HL-60/S4 treated with retinoic acid at 250 ng/mL for 4 days and 3 days (cell line): ENCODE measurements at regions not wholly inside any gene's neighbourhood (a gene's known extent, or its start where the extent isn't known, plus 50 kb on each side); places are given as distances from the start of the nearest gene placed in this dataset.
"Not testable (repeated sequence)": the region's sequence is repeated elsewhere in the genome, so short reads cannot be mapped to it uniquely, and the experiment has no call there.

Experiments
- in situ Hi-C: fragments of 300-500 bp; cut with MboI; formaldehyde crosslinking; loops from 2 replicates; pipeline ENCODE4 v1.7.0; 2022; ENCODE audit warnings: low sequenced_read_pairs

DNA sequence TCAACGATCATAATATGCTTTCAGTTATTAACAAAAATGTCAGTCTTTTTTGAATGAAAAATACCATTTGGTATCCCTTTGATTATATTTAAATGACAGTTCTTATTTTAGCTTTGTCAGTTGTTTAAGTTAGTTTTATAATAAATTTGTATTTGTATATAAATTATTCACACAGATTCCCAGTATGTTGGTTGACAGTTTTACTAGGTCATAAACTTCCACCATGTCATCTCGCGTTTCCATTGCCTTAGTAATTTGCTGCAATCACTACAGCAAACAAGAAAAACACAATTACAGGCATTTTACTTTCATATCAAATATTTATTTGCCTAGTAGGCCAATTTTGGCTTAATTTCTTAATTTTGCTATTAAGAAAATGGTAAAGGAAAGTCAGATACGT is 109.6 kb upstream of the ANK2 start:
- in situ Hi-C loops: no loop called here

DNA sequence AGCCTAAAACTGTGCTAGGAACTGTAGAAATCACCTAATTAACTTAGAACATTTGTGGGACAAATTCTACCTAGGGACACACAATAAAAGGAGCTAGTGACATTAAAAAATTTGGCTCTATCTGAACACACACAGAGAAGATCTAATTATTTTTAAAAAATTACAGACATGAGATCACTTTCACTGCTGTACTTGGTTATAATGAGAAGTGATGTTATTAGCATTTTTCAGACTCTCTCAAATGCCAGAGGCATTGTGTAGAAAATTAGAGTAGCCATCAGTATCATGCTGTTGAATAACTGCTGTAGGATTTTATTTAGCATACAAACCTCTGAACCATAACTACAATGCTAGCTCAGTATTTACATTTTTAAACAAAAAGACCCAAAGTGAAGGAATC is 109.1 kb upstream of the ANK2 start:
- in situ Hi-C loops: no loop called here

DNA sequence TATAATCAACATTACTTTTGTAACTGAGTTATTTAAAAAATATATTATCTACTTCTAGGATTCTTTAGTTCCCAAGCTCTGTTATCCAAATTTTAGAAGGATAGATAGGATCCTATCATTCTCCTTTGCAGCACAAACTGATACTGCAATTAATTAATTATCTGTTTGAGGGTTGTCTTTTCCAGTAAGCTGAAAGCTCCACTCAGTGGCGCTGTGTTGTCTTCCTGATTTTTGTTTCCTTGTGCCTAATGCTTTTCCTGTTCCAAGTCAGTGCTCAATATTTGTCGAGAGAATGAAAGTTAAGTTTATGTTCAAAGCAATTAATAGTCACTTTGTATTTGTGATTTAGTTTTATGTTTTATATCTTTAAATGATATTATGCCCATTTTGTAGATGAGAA is 107.4 kb upstream of the ANK2 start:
- in situ Hi-C loops: no loop called here

GRCh38 chr4:112942997-112943396 is 106.5 kb upstream of the ANK2 start:
- in situ Hi-C loops: no loop called here

DNA sequence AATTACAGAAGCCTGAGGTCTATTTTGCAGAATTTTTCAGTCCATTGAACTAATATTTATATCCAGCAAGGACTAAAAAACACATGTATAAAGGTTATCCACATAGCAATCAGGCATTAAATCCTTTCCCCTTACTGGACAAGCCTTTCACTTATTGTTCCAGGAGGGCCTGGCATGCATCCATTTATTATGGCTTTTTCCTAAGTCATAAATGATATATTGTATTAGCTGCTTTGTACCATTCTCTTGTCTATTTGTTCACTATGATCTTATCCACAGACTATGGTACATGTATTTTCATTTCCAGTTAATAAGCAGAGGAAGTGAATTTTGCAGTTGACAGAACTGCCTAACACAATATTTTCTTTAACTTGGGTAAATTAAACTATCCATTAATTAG is 105.4 kb upstream of the ANK2 start:
- in situ Hi-C loops: no loop called here

- in situ Hi-C loops: no loop called here
Measured at GRCh38 chr4:112946127-112946526, 103.3 kb upstream of the ANK2 start.

DNA sequence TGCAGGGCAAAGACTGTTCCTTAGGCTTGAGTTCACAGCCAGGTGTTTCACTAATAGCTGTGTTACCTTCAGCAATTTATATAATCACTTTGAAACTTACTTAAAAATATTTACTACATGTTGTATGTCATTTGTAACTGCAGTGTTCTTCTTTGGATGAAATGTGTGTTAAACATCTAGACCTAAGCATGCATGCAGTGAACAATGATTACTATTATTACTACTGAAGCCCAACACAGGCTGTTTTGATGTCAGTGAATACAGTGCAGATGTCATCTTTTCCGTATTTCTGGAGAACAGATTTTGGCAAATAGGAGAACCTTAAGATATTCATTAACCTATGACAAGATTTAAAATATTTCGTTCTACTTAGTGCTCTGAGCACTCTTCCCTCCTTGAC is 101.8 kb upstream of the ANK2 start:
- in situ Hi-C loops: no loop called here

DNA sequence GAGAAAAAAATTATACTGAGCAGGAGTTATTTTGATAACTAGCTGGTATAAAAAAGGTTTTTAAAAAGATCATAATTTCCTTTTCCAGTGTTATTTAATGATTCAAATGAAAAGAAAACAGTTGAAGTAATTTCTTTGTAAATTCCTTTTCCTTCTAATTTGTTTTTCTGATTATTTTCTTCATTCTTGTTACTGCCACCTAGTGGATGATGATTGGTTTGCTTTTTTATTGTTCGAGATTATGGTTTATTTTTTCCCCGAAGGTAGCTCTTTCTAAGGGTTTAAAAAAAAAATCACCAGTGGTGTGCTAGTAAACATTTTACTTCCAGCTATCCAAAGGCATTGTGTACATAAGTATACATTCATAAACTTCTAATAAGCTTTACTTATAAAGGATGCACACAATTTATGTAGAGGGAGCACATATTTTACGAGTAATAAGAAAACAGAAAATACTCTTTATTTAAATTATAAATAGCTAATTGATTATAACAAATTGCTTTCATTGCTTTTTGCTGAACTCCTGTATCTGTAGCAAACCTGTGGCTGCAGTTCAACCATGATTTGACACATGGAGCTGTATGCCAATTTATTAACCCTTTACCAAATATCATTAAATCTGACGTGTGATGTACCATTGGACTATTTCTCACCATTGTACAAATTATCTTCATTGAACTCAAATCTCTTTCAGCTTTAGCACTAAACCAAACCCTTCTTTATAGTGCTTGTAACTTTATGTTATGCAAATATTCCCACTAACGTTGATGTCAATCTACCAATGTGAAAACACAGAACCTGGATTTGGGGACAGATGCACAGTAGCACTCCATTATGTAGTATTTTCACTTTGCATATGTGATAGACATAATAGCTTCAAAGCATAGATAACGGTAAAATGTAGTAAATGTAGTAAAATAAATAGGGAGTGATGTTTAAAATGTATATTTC is 97.8 kb upstream of the ANK2 start:
- in situ Hi-C loops: no loop called here

GRCh38 chr4:112952313-112952700 is 97.1 kb upstream of the ANK2 start:
- in situ Hi-C loops: no loop called here

- in situ Hi-C loops: no loop called here
Measured at GRCh38 chr4:112953262-112953661, 96.2 kb upstream of the ANK2 start.

GRCh38 chr4:112954286-112954685 is 95.2 kb upstream of the ANK2 start:
- in situ Hi-C loops: no loop called here

- in situ Hi-C loops: no loop called here
Measured at GRCh38 chr4:112956484-112956896, 93.0 kb upstream of the ANK2 start.

- in situ Hi-C loops: not testable (repeated sequence)
Measured at GRCh38 chr4:112957764-112958163, 91.7 kb upstream of the ANK2 start.

- in situ Hi-C loops: no loop called here
Measured at GRCh38 chr4:112966701-112967488, 82.6 kb upstream of the ANK2 start.

GRCh38 chr4:112968451-112969159 is 80.8 kb upstream of the ANK2 start:
- in situ Hi-C loops: no loop called here

DNA sequence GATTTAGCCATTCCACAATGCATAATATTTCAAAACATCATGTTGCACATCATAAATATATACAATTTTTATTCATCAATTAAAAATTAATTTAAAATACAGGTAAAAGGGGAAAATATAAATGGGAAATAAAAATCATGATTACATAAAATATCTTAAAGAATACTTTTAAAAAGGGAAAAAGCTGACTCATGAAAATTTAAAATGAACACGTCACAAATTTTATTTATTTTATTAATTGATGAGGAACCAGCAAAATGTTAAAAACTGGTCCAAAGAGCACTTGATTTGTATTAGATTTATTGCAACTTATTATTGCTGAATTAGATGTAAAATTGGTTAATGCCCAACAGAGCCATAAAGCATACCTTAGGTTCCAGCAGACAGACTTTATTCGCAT is 78.5 kb upstream of the ANK2 start:
- in situ Hi-C loops: no loop called here

DNA sequence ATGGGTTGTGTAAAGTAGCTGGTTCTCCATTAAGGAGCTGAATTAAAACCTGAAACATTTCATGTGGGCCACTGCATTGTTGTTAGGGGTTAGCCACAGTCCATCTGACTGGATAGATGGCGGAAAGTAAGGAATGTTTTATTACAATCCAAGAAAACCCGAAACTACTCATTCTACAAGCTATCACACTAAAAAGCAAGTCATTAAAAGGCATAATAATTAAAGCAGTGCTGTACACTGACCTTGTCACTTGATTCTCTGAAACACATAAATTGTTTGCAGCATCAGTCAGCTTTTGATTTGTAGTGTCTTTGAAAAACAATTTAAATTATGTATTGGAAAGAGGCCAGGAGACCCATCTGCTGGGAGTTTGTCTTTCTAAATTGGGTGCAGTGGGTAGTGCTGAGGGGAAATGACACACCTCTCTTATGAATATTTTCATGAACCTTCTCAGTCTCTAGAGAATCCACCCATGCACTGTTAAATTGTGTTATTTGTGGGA is 75.7 kb upstream of the ANK2 start:
- in situ Hi-C loops: no loop called here

DNA sequence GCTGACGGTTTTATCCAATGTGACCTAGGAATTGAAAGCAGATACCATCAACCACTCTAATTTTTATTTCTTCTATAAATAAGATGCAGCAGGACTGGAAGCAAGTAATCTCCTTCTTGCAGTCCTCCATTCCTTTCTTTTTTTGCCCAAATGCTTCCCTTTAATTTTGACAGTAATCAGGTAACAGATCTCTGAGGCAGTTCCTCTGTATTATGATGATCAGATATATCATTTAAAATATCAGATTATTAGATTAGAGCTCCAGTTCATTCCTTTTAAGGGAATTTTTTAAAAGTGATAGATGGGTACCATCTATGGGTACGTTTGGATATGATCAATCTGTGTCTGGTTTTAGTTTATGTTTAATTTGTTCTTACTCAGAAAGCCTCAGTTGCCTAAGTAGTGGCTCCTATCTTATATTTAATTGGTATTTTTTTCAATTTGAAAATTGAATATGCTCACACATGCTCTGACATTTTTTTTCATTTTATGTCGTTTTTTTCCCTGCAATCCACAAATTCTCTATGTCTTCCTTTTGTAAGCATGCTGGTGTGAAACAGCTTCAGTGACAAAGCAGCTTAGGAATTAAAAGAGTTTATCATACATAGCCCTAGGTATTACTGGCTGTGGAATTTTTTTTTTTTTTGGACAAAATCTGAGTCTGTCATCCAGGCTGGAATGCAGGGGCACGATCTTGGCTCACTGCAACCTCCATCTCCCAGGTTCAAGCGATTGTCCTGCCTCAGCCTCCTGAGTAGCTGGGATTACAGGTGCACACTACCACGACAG is 73.7 kb upstream of the ANK2 start:
- in situ Hi-C loops: no loop called here

DNA sequence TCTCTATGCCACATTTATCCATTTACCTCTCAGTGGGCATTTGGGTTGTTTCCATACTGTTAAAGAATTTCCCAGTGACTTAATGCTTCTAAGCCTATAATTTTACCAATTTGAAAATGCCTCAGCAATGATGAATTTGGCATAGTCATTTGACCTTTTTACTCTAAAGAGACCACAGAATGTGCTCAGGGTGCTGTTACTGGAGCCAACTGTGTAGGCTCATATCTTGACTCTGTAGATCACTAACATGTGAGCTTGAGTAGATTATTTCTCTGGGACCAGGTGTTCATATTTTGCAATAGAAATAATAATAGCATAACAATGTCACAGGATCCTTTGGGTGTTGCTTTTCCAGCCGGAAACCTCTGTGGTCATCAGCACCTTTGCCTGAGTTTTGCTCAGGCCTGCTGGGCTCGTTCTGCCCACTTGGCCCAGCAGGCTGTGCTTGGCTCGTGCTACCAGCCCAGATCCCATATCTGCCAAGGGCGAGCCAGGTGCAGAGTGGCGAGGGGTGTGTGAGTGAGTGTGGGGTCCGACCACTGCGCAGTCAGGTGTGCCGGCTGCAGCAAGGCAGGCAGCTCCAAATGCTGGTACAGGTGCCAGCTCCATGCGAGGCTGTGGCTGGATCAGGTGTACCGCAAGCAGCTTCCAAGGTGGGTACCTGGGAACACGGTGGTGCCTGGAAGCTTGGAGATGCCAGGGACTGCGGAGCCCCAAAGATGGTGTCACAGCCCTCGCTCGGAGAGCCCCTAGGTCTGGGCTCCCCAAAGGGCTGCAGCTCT is 70.6 kb upstream of the ANK2 start:
- in situ Hi-C loops: no loop called here
